HepG2 (cell line): ENCODE measurements at regions not wholly inside any gene's neighbourhood (a gene's known extent, or its start where the extent isn't known, plus 50 kb on each side); places are given as distances from the start of the nearest gene placed in this dataset.
A peak's percentile ranks its signal among the peaks of the same experiment; 100 is the strongest.

Experiments
- ATAC-seq: fragments of 200-7000 bp; cut with Tn5 transposase; 3 replicates; pipeline ENCODE4 v1.9.1; 2020; ENCODE audit warnings: mild to moderate bottlenecking, moderate library complexity
- BruUV-seq: library from RNA; stranded (reverse); fragments of 400-500 nt; replicated peaks from 2 replicates; lab custom pipeline; 2021; lab: Mats Ljungman, UMichigan
- CTCF ChIA-PET: fragments of 300-600 bp; formaldehyde crosslinking; extraction: SDS; loops from one replicate; lab custom pipeline; 2021; ENCODE audit warnings: low total read pairs, inconsistent platforms, low intra/inter-chr PET ratio; lab: Yijun Ruan, JAX
- POLR2A ChIA-PET: fragments of 350-600 bp; sonication (Branson Sonifier 250); formaldehyde crosslinking; loops from one replicate; lab custom pipeline; 2020; ENCODE audit warnings: antibody characterized with exemption, inconsistent platforms; lab: Yijun Ruan, JAX
- DNase-seq: peaks from one replicate; pipeline ENCODE4 v3.0.0-alpha.2; 2015; ENCODE audit warnings: low spot score
- FAIRE-seq: peaks from 3 replicates; lab custom pipeline; 2011; peaks lifted over from hg19 to GRCh38; lab: Jason Lieb, UNC
- H2AFZ ChIP-seq: one replicate; pipeline ENCODE4 v1.6.1; 2011; ENCODE audit warnings: low read length, inconsistent platforms
- H3K27ac ChIP-seq: fragments of 300-600 bp; 3 replicates; pipeline ENCODE4 v1.8.0; 2011; ENCODE audit warnings: mixed run types, mild to moderate bottlenecking, mixed read lengths, low read length, inconsistent platforms; ENCODE audit not compliant: insufficient read depth; ENCODE audit errors: extremely low read length
- H3K27me3 ChIP-seq, 2 experiments: fragments of 200-600 bp in 1 of 2; 2 replicates in 1 of 2; 3 replicates in 1 of 2; pipeline versions ENCODE4 v1.6.0 to v1.8.0; 2011; ENCODE audit warnings: low read length in 2 of 2, mild to moderate bottlenecking in 2 of 2, moderate library complexity in 2 of 2, inconsistent platforms in 1 of 2; ENCODE audit not compliant: insufficient read depth in 2 of 2, control insufficient read depth in 1 of 2
- H3K36me3 ChIP-seq, 2 experiments: fragments of 200-600 bp in 1 of 2; replicated peaks in 1 of 2; 2 replicates in 1 of 2; 3 replicates in 1 of 2; pipeline versions ENCODE4 v1.5.1 to v1.8.0; 2011; ENCODE audit warnings: low read length in 2 of 2, inconsistent platforms in 1 of 2; ENCODE audit not compliant: insufficient read depth in 2 of 2, control insufficient read depth in 1 of 2
- H3K4me1 ChIP-seq: 2 replicates; pipeline ENCODE4 v1.5.1; 2012; ENCODE audit warnings: low read length, inconsistent platforms; ENCODE audit not compliant: insufficient read depth
- H3K4me2 ChIP-seq: 2 replicates; pipeline ENCODE4 v1.6.0; 2011; ENCODE audit warnings: low read depth, low read length, inconsistent platforms
- H3K4me3 ChIP-seq, 3 experiments: fragments of 200-600 bp in 1 of 3; sonication (generic), shearing (Covaris generic) in 1 of 3; replicated peaks in 1 of 3; 2 replicates each; pipeline ENCODE4 v1.5.1; 2011 to 2016; ENCODE audit warnings: low read length in 3 of 3, inconsistent platforms in 2 of 3, low read depth in 2 of 3, mild to moderate bottlenecking in 2 of 3, control low read depth in 1 of 3, mixed read lengths in 1 of 3; ENCODE audit not compliant: insufficient read depth in 1 of 3
- H3K79me2 ChIP-seq: one replicate; pipeline ENCODE4 v1.6.1; 2011; ENCODE audit warnings: low read length, inconsistent platforms; ENCODE audit not compliant: insufficient read depth
- H3K9ac ChIP-seq: 2 replicates; pipeline ENCODE4 v1.6.0; 2011; ENCODE audit warnings: mild to moderate bottlenecking, low read depth, low read length, inconsistent platforms; ENCODE audit not compliant: insufficient read depth
- H3K9me3 ChIP-seq: 2 replicates; pipeline ENCODE4 v1.5.1; 2012; ENCODE audit warnings: mild to moderate bottlenecking, low read length
- H4K20me1 ChIP-seq: 2 replicates; pipeline ENCODE4 v1.6.0; 2011; ENCODE audit warnings: inconsistent platforms, mild to moderate bottlenecking, low read length, moderate library complexity; ENCODE audit not compliant: insufficient read depth
- DMTF1 ChIP-seq: sonication (generic); formaldehyde crosslinking; IDR thresholded peaks from 2 replicates; pipeline ENCODE4 v1.4.0; 2020; ENCODE audit warnings: mild to moderate bottlenecking, missing genetic modification reagents
- HNRNPH1 ChIP-seq: fragments of 200-400 bp; formaldehyde crosslinking; optimal IDR thresholded peaks from 2 replicates; pipeline ENCODE3; 2017; ENCODE audit warnings: mild to moderate bottlenecking, low read depth, low read length
- MAFK ChIP-seq, 2 experiments: IDR thresholded peaks in 1 of 2; conservative IDR thresholded peaks in 1 of 2; 2 replicates each; pipeline ENCODE4 v1.6.1; 2011; ENCODE audit warnings: improper control_type of control experiment in 2 of 2, low read length in 2 of 2
- NR3C1 ChIP-seq: sonication (generic); formaldehyde crosslinking; IDR thresholded peaks from 2 replicates; pipeline ENCODE4 v1.4.0; 2020; ENCODE audit warnings: missing genetic modification reagents
- SNAPC4 ChIP-seq: sonication (generic); formaldehyde crosslinking; IDR thresholded peaks from 2 replicates; pipeline ENCODE4 v1.4.0; 2020; ENCODE audit warnings: mild to moderate bottlenecking, missing genetic modification reagents
- ZBTB42 ChIP-seq: sonication (generic); formaldehyde crosslinking; IDR thresholded peaks from 2 replicates; pipeline ENCODE4 v1.5.0; 2020; ENCODE audit warnings: mild to moderate bottlenecking, missing genetic modification reagents
- ZNF276 ChIP-seq: sonication (generic); formaldehyde crosslinking; IDR thresholded peaks from 2 replicates; pipeline ENCODE4 v1.4.0; 2020; ENCODE audit warnings: mild to moderate bottlenecking, low read depth, missing genetic modification reagents
- ZNF282 ChIP-seq: fragments of 450-650 bp; IDR thresholded peaks from 2 replicates; pipeline ENCODE4 v1.6.1; 2018; ENCODE audit not compliant: partially characterized antibody
- in situ Hi-C: cut with HindIII; loops from 2 replicates; pipeline ENCODE4 v1.10.0; 2017; ENCODE audit warnings: low pct_unique_long_range_greater_than_20kb; ENCODE audit not compliant: extremely low pct_ligation_motif_present
- intact Hi-C: fragments of 100-400 bp; cut with micrococcal nuclease; formaldehyde crosslinking; loops from one replicate; pipeline ENCODE4 v1.10.0; 2022; ENCODE audit not compliant: unreplicated experiment

DNA sequence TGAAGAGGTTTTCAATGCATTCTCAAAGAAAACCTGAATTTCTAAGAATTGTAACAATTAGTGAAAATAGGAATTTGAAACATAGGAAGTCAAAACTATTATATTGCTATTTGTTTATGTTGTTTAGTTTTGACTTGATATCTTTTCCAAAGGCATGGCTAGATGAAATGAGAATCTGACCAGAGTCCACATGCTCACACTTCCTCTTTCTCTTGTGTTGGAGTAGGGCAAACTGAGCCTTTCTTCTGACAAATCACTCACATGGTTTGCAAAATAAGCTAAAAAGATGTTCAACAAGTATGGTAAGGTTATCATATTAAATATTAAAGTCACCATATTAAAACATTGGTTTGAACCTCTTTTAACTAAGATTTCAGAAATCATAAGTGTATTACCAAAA lies 512.6 kb downstream of the ISL1 start (continued):
- TF ChIP-seq DMTF1 (CRISPR knock-in tag): no peak

DNA sequence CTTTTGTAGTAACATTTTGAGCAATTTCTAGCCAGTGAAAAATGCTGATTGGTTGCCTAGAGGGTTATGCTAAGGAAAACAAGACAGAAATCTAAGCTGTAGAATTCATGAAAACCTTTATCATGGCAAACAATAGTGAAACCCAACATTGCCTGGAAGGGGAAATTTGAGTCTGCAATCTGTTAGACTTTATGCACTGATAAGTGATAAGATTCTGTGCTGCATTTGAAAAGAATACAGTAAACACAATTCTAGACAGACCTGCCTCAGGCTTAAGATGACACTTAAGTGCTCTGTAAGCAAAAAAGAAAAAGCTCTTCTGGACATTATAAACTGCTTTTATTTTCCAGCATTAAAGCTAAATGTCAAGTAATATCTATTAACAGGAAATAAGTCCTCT lies 519.3 kb downstream of the ISL1 start:
- ChIA-PET POLR2A (no interaction called here), CTCF (no interaction called here)
- H3K9ac ChIP-seq: no peak overlapping the region
- H4K20me1 ChIP-seq: no peaks in the 10 kb centered on the region
- ATAC-seq (no peak), DNase-seq (no peak), FAIRE-seq (no peak)
- in situ Hi-C loops: no loop called here
- intact Hi-C loops: no loop called here
- H3K79me2 ChIP-seq: no peaks in the 10 kb centered on the region
- H3K27me3 ChIP-seq: no peaks in the 10 kb centered on the region
- H2AFZ ChIP-seq: no peak overlapping the region
- H3K4me2 ChIP-seq: no peak overlapping the region
- no peak overlapping the region for H3K4me3 ChIP-seq
- peak; percentile 6 to 13; a peak in 1 of 4 replicates for TF ChIP-seq MAFK (conservative IDR thresholded peaks at IDR 0.05 in 1 of 2, IDR thresholded peaks at IDR 0.05 in 1 of 2; ENCODE audit: low read length in 2 of 2)
- TF ChIP-seq ZBTB42: no peak
- TF ChIP-seq, all 625 proteins: peak for 1
- no peaks in the 10 kb centered on the region for H3K36me3 ChIP-seq
- BruUV-seq: no TSS peak
- no peak overlapping the region for H3K27ac ChIP-seq
- no peaks in the 10 kb centered on the region for H3K4me1 ChIP-seq
- H3K9me3 ChIP-seq: no peaks in the 10 kb centered on the region

GRCh38 chr5:51908215-51908614 lies 525.0 kb downstream of the ISL1 start:
- no peak for DNase-seq
- Histone ChIP-seq H3K9me3 (no peaks in the 10 kb centered on the region), H3K9ac (no peak overlapping the region), H3K4me2 (no peak overlapping the region), H3K79me2 (no peaks in the 10 kb centered on the region), H3K4me3 (no peak overlapping the region), H3K4me1 (no peaks in the 10 kb centered on the region), H3K27ac (no peak overlapping the region), H3K36me3 (no peaks in the 10 kb centered on the region), H4K20me1 (no peaks in the 10 kb centered on the region), H2AFZ (no peak overlapping the region), H3K27me3 (no peaks in the 10 kb centered on the region)
- BruUV-seq: no TSS peak
- CTCF ChIA-PET: no interaction called here
- intact Hi-C loops: no loop called here
- in situ Hi-C loops: no loop called here
- no peak for FAIRE-seq
- no peak for ATAC-seq
- POLR2A ChIA-PET: no interaction called here
- TF ChIP-seq ZNF276 (CRISPR knock-in tag): no peak
- TF ChIP-seq ZNF282: no peak
- no peak for TF ChIP-seq HNRNPH1
- no peak for TF ChIP-seq SNAPC4 (CRISPR knock-in tag)
- no peak for TF ChIP-seq NR3C1 (CRISPR knock-in tag)
